HEK293 (cell line): ENCODE measurements at regions not wholly inside any gene's neighbourhood (a gene's known extent, or its start where the extent isn't known, plus 50 kb on each side); places are given as distances from the start of the nearest gene placed in this dataset.
A peak's percentile ranks its signal among the peaks of the same experiment; 100 is the strongest.

Experiments used
- CTCF ChIA-PET: fragments of 350-600 bp; formaldehyde crosslinking; extraction: SDS; loops from one replicate; lab custom pipeline; 2021; ENCODE audit warnings: antibody characterized with exemption; lab: Yijun Ruan, JAX
- POLR2A ChIA-PET: fragments of 300-600 bp; formaldehyde crosslinking; extraction: SDS; loops from one replicate; lab custom pipeline; 2020; ENCODE audit warnings: antibody characterized with exemption, inconsistent platforms; lab: Yijun Ruan, JAX
- H3K27ac ChIP-seq: fragments of 200-500 bp; sonication (Bioruptor generic); 2 replicates; pipeline ENCODE4 v1.5.1; 2014; ENCODE audit warnings: low read depth, low read length, control low read depth, inconsistent platforms; ENCODE audit errors: extremely low read depth
- H3K36me3 ChIP-seq, 2 experiments: fragments of 200-500 bp in 1 of 2; sonication (Bioruptor generic) in 1 of 2; 1 replicate in 1 of 2; 2 replicates in 1 of 2; pipeline ENCODE4 v1.5.1; 2014 to 2017; ENCODE audit warnings: inconsistent platforms in 2 of 2, low read length in 2 of 2; ENCODE audit not compliant: control insufficient read depth in 2 of 2, insufficient read depth in 1 of 2
- H3K4me1 ChIP-seq: fragments of 200-500 bp; sonication (Bioruptor generic); 2 replicates; pipeline ENCODE4 v1.5.1; 2014; ENCODE audit warnings: mild to moderate bottlenecking, low read length, inconsistent platforms; ENCODE audit not compliant: control insufficient read depth, insufficient read depth
- H3K4me3 ChIP-seq: 2 replicates; pipeline ENCODE4 v1.5.1; 2011; ENCODE audit warnings: low read depth, mild to moderate bottlenecking, control low read depth, low read length, moderate library complexity
- H3K9me3 ChIP-seq: fragments of 200-500 bp; sonication (Bioruptor generic); 2 replicates; pipeline ENCODE4 v1.5.1; 2014; ENCODE audit warnings: low read depth, low read length, inconsistent platforms; ENCODE audit not compliant: control insufficient read depth, insufficient read depth
- FEZF1 ChIP-seq: fragments of 450-650 bp; formaldehyde crosslinking; IDR thresholded peaks from 2 replicates; pipeline ENCODE4 v1.5.1; 2016; ENCODE audit warnings: missing biosample characterization, missing genetic modification characterization
- PBX3 ChIP-seq: sonication (generic); formaldehyde crosslinking; IDR thresholded peaks from 2 replicates; pipeline ENCODE4 v1.8.1; 2022; ENCODE audit warnings: mild to moderate bottlenecking, moderate library complexity, missing genetic modification reagents
- PRDM2 ChIP-seq: fragments of 450-650 bp; formaldehyde crosslinking; IDR thresholded peaks from 2 replicates; pipeline ENCODE4 v1.5.1; 2016; ENCODE audit warnings: missing biosample characterization, missing genetic modification characterization, borderline replicate concordance
- PRDM6 ChIP-seq: fragments of 450-650 bp; formaldehyde crosslinking; IDR thresholded peaks from 2 replicates; pipeline ENCODE4 v1.5.1; 2017; ENCODE audit warnings: missing biosample characterization, missing genetic modification characterization
- REST ChIP-seq: fragments of 450-650 bp; formaldehyde crosslinking; IDR thresholded peaks from 2 replicates; pipeline ENCODE4 v1.5.1; 2016; ENCODE audit warnings: missing biosample characterization, missing genetic modification characterization
- SP3 ChIP-seq: fragments of 450-650 bp; formaldehyde crosslinking; IDR thresholded peaks from 2 replicates; pipeline ENCODE4 v1.5.1; 2016; ENCODE audit warnings: missing biosample characterization, missing genetic modification characterization
- SP7 ChIP-seq: fragments of 450-650 bp; formaldehyde crosslinking; IDR thresholded peaks from 2 replicates; pipeline ENCODE4 v1.5.1; 2016; ENCODE audit warnings: missing biosample characterization, missing genetic modification characterization
- ZBTB17 ChIP-seq: fragments of 450-650 bp; formaldehyde crosslinking; IDR thresholded peaks from 2 replicates; pipeline ENCODE4 v1.5.1; 2016; ENCODE audit warnings: missing biosample characterization, missing genetic modification characterization
- ZBTB8A ChIP-seq: fragments of 450-650 bp; formaldehyde crosslinking; IDR thresholded peaks from 2 replicates; pipeline ENCODE4 v1.5.1; 2016; ENCODE audit warnings: missing biosample characterization, missing genetic modification characterization
- ZNF133 ChIP-seq: fragments of 450-650 bp; formaldehyde crosslinking; IDR thresholded peaks from 2 replicates; pipeline ENCODE4 v1.5.1; 2016; ENCODE audit warnings: missing biosample characterization, missing genetic modification characterization
- ZNF214 ChIP-seq: fragments of 450-650 bp; formaldehyde crosslinking; IDR thresholded peaks from 2 replicates; pipeline ENCODE4 v1.5.1; 2017; ENCODE audit warnings: missing biosample characterization, mild to moderate bottlenecking, missing genetic modification characterization, borderline replicate concordance
- ZNF280C ChIP-seq: fragments of 450-650 bp; formaldehyde crosslinking; IDR thresholded peaks from 2 replicates; pipeline ENCODE4 v1.5.1; 2016; ENCODE audit warnings: missing biosample characterization, missing genetic modification characterization
- ZNF292 ChIP-seq: fragments of 450-650 bp; formaldehyde crosslinking; IDR thresholded peaks from 2 replicates; pipeline ENCODE4 v1.5.1; 2016; ENCODE audit warnings: low read depth, missing biosample characterization, missing genetic modification characterization, borderline replicate concordance
- ZNF501 ChIP-seq: fragments of 450-650 bp; formaldehyde crosslinking; IDR thresholded peaks from 2 replicates; pipeline ENCODE4 v1.5.1; 2016; ENCODE audit warnings: missing biosample characterization, missing genetic modification characterization
- ZNF621 ChIP-seq: fragments of 450-650 bp; formaldehyde crosslinking; IDR thresholded peaks from 2 replicates; pipeline ENCODE4 v1.5.1; 2017; ENCODE audit warnings: missing biosample characterization, missing genetic modification characterization
- ZNF658 ChIP-seq: fragments of 450-650 bp; formaldehyde crosslinking; IDR thresholded peaks from 2 replicates; pipeline ENCODE4; 2016; ENCODE audit warnings: missing biosample characterization, missing genetic modification characterization
- ZNF660 ChIP-seq: fragments of 450-650 bp; IDR thresholded peaks from 2 replicates; pipeline ENCODE4 v1.5.1; 2018; ENCODE audit warnings: missing biosample characterization, mild to moderate bottlenecking, missing genetic modification characterization
- ZNF677 ChIP-seq: fragments of 450-650 bp; IDR thresholded peaks from 2 replicates; pipeline ENCODE4 v1.5.0; 2018; ENCODE audit warnings: missing biosample characterization, mild to moderate bottlenecking, missing genetic modification characterization, moderate library complexity
- ZNF791 ChIP-seq: fragments of 450-650 bp; formaldehyde crosslinking; IDR thresholded peaks from 2 replicates; pipeline ENCODE4 v1.5.1; 2016; ENCODE audit warnings: missing biosample characterization, missing genetic modification characterization
- ZNF792 ChIP-seq: fragments of 450-650 bp; formaldehyde crosslinking; IDR thresholded peaks from 2 replicates; pipeline ENCODE4 v1.5.1; 2016; ENCODE audit warnings: missing biosample characterization, missing genetic modification characterization
- ZSCAN30 ChIP-seq: fragments of 450-650 bp; IDR thresholded peaks from 2 replicates; pipeline ENCODE4 v1.5.1; 2018; ENCODE audit warnings: missing biosample characterization, mild to moderate bottlenecking, missing genetic modification characterization, moderate library complexity

GRCh38 chr1:87642581-87643221, 314.0 kb downstream of the LMO4 start:
- ChIA-PET POLR2A (no interaction called here), CTCF (interaction anchor here (0.6 kb wide), 1 partner anchor 170 kb away, joined by 3 read pairs; no protein-coding TSS in a partner anchor)
- H3K4me1 ChIP-seq: peaks cover 19% of the 10 kb centered on the region
- H3K27ac ChIP-seq: peak overlapping the region; percentile 43
- H3K36me3 ChIP-seq: no peaks in the 10 kb centered on the region
- H3K9me3 ChIP-seq: no peaks in the 10 kb centered on the region
- no peak overlapping the region for H3K4me3 ChIP-seq
- no peak for TF ChIP-seq ZNF280C
- no peak for TF ChIP-seq ZNF292 (tag by site-specific recombination)
- TF ChIP-seq PBX3 (CRISPR knock-in tag): no peak
- TF ChIP-seq ZNF791 (tag by site-specific recombination): no peak
- peak; percentile 48; the same call in 1 of the 2 replicates for TF ChIP-seq ZBTB8A (tag by site-specific recombination)
- no peak for TF ChIP-seq ZNF621
- peak; percentile 97 for TF ChIP-seq PRDM6 (tag by site-specific recombination)
- peak; percentile 71 for TF ChIP-seq ZSCAN30
- TF ChIP-seq ZNF660: 0 out of 2 replicates have a peak, but pooled peaks have one; percentile 16
- TF ChIP-seq FEZF1: peak; percentile 80
- 0 out of 2 replicates have a peak, but pooled peaks have one; percentile 42 for TF ChIP-seq ZBTB17 (tag by site-specific recombination)
- no peak for TF ChIP-seq ZNF133 (tag by site-specific recombination)
- TF ChIP-seq SP7 (tag by site-specific recombination): peak; percentile 99
- 0 out of 2 replicates have a peak, but pooled peaks have one; percentile 56 for TF ChIP-seq ZNF501
- peak; percentile 60; the same call in 1 of the 2 replicates for TF ChIP-seq REST (tag by site-specific recombination)
- TF ChIP-seq ZNF792 (tag by site-specific recombination): no peak
- no peak for TF ChIP-seq ZNF214
- no peak; the same call in 1 of the 2 replicates for TF ChIP-seq SP3
- TF ChIP-seq ZNF658 (tag by site-specific recombination): no peak
- no peak for TF ChIP-seq ZNF677 (tag by site-specific recombination)
- TF ChIP-seq PRDM2: no peak
